ENCODE measurements at regions not wholly inside any gene's neighbourhood (a gene's known extent, or its start where the extent isn't known, plus 50 kb on each side); places are given as distances from the start of the nearest gene placed in this dataset.

DNA sequence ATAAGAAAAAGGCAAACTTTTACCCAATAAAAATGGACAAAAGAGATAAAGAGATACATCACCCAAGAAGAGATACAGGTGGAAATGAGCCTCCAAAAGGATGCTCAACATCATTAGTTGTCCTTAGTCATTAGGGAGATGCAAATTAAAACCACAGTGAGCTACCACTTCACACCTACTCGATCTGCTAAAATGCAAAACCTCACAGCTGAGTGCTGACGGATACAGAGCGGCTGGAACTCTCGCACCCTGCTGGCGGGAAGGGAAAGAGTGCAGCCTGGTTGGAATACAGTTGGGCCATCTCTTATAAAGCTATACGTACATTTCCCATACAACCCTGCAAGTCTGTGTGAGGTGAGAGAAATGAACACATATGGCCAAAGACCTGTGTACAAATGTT, 78.5 kb upstream of the PRR20G start:
- no peak overlapping the region for H2BK12ac ChIP-seq (ENCODE audit: low read length)
- H3K4ac ChIP-seq (ENCODE audit: low read length): no peak overlapping the region
- no CpG with 5 or more reads among the region's 6 CpGs for WGBS, 2 donors (ENCODE audit: extremely low coverage in 2 of 2, insufficient read length in 2 of 2, insufficient replicate concordance in 1 of 2)
- H2BK15ac ChIP-seq (ENCODE audit: low read length): no peak overlapping the region
- no peak overlapping the region for H3K9ac ChIP-seq (ENCODE audit: low read depth, low read length, poor library complexity)
- H3K18ac ChIP-seq (ENCODE audit: low read length): no peak overlapping the region
- H3K36me3 ChIP-seq (replicated peaks in 1 of 2; ENCODE audit: control insufficient read depth in 2 of 2, insufficient read depth in 2 of 2, low read length in 2 of 2): no peaks in the 10 kb centered on the region
- peaks cover 0 to 22% (median 1%) of the 10 kb centered on the region in 3 experiments for H3K27me3 ChIP-seq (ENCODE audit: control insufficient read depth in 3 of 3, insufficient read depth in 3 of 3, low read depth in 1 of 3, low read length in 3 of 3)
- H2BK5ac ChIP-seq (ENCODE audit: low read length): no peak overlapping the region
- no peak overlapping the region for H2AK5ac ChIP-seq (ENCODE audit: low read depth, low read length)
- no peak overlapping the region for H2BK120ac ChIP-seq (ENCODE audit: low read depth, low read length)
- no peaks in the 10 kb centered on the region for H3K79me1 ChIP-seq (ENCODE audit: low read depth, low read length)
- DNase-seq (ENCODE audit: low spot score): no peak
- no peak overlapping the region for H4K8ac ChIP-seq (ENCODE audit: low read depth, low read length)
- H3K23ac ChIP-seq (ENCODE audit: low read depth, low read length, poor library complexity): no peak overlapping the region
- no peak overlapping the region for H2AFZ ChIP-seq (ENCODE audit: low read length)
- no peak overlapping the region for H4K91ac ChIP-seq (ENCODE audit: low read depth, low read length, poor library complexity)
- H3K4me1 ChIP-seq (ENCODE audit: control insufficient read depth in 2 of 2, insufficient read depth in 1 of 2, low read depth in 1 of 2, low read length in 2 of 2): peaks cover 6 to 11% of the 10 kb centered on the region in 2 donors
- H3K4me2 ChIP-seq (ENCODE audit: insufficient read depth, low read length, poor library complexity, severe bottlenecking): no peak overlapping the region
- H3K27ac ChIP-seq (replicated peaks; ENCODE audit: low read length): no peak overlapping the region
- H3K4me3 ChIP-seq (ENCODE audit: low read length in 2 of 2): no peak overlapping the region
- H3K9me3 ChIP-seq (replicated peaks in 1 of 2; ENCODE audit: control insufficient read depth in 2 of 2, insufficient read depth in 1 of 2, low read depth in 1 of 2, low read length in 2 of 2): no peaks in the 10 kb centered on the region
- no peak overlapping the region for H3K14ac ChIP-seq (ENCODE audit: low read length)

DNA sequence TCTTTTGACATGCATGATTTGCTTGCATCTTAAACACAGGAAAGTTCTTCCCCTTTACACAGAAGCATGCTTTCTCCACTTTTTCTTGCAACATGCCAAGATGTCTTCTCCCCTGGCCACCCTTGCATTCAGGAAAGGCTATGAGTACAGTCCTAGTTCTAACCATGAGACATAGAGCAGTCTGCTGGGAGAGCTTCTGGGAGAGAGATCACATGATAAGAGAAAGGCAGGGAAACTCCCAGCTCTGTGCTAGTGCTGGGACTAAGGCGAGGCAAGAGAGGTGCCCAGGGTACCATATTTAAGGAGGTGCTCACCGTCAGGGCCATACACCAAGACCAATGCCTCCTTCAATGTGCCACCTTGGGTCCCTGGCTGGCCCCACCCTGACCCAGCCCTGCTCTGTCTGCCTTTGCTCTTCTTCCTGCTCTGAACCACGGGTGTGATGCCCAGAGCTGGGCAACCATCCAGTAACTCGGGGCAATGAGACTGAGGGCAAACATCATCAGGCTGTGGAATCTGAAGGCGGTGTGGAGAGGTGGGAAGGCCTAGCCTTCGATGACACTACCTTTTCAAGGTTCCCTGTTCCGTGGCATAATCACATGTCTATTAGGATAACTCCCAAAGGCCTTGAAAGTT, 77.4 kb upstream of the PRR20G start:
- Histone ChIP-seq H2BK120ac (ENCODE audit: low read depth, low read length) (no peak overlapping the region), H2BK15ac (ENCODE audit: low read length) (no peak overlapping the region), H4K91ac (ENCODE audit: low read depth, low read length, poor library complexity) (no peak overlapping the region), H3K27me3 (ENCODE audit: control insufficient read depth in 3 of 3, insufficient read depth in 3 of 3, low read depth in 1 of 3, low read length in 3 of 3) (peaks cover 0 to 22% (median 1%) of the 10 kb centered on the region in 3 experiments), H3K4ac (ENCODE audit: low read length) (no peak overlapping the region), H3K23ac (ENCODE audit: low read depth, low read length, poor library complexity) (no peak overlapping the region), H2AFZ (ENCODE audit: low read length) (no peak overlapping the region), H3K4me2 (ENCODE audit: insufficient read depth, low read length, poor library complexity, severe bottlenecking) (no peak overlapping the region), H3K18ac (ENCODE audit: low read length) (no peak overlapping the region), H3K14ac (ENCODE audit: low read length) (no peak overlapping the region), H3K4me1 (ENCODE audit: control insufficient read depth in 2 of 2, insufficient read depth in 1 of 2, low read depth in 1 of 2, low read length in 2 of 2) (peaks cover 2 to 11% of the 10 kb centered on the region in 2 donors), H2BK12ac (ENCODE audit: low read length) (no peak overlapping the region), H3K4me3 (ENCODE audit: low read length in 2 of 2) (no peak overlapping the region), H2AK5ac (ENCODE audit: low read depth, low read length) (no peak overlapping the region), H3K9me3 (replicated peaks in 1 of 2; ENCODE audit: control insufficient read depth in 2 of 2, insufficient read depth in 1 of 2, low read depth in 1 of 2, low read length in 2 of 2) (no peaks in the 10 kb centered on the region), H3K9ac (ENCODE audit: low read depth, low read length, poor library complexity) (no peak overlapping the region), H3K27ac (replicated peaks; ENCODE audit: low read length) (no peak overlapping the region), H2BK5ac (ENCODE audit: low read length) (no peak overlapping the region), H3K36me3 (replicated peaks in 1 of 2; ENCODE audit: control insufficient read depth in 2 of 2, insufficient read depth in 2 of 2, low read length in 2 of 2) (no peaks in the 10 kb centered on the region), H3K79me1 (ENCODE audit: low read depth, low read length) (no peaks in the 10 kb centered on the region), H4K8ac (ENCODE audit: low read depth, low read length) (no peak overlapping the region)
- no peak for DNase-seq (ENCODE audit: low spot score)
- no CpG with 5 or more reads among the region's 7 CpGs for WGBS, 2 donors (ENCODE audit: extremely low coverage in 2 of 2, insufficient read length in 2 of 2, insufficient replicate concordance in 1 of 2)

DNA sequence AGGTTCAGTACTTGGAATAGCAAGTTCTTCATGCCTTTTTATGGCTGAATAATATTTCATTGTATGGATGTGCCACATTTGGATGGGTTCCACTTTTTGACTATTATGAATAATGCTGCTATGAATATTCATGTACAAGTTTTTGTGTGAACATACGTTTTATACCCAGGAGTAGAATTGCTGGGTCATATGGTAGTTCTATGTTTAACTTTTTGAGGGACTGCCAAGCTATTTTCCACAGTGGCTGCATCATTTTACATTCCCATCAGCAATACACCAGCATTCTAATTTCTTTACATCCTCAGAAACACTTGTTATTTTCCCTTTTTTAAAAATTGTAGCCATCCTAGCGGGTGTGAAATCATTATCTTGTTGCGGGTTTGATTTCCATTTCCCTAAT, 76.0 kb upstream of the PRR20G start:
- no peak overlapping the region for H2BK120ac ChIP-seq (ENCODE audit: low read depth, low read length)
- H3K9me3 ChIP-seq (replicated peaks in 1 of 2; ENCODE audit: control insufficient read depth in 2 of 2, insufficient read depth in 1 of 2, low read depth in 1 of 2, low read length in 2 of 2): no peaks in the 10 kb centered on the region
- no peak overlapping the region for H3K14ac ChIP-seq (ENCODE audit: low read length)
- H3K36me3 ChIP-seq (replicated peaks in 1 of 2; ENCODE audit: control insufficient read depth in 2 of 2, insufficient read depth in 2 of 2, low read length in 2 of 2): no peaks in the 10 kb centered on the region
- H2BK15ac ChIP-seq (ENCODE audit: low read length): no peak overlapping the region
- no peak overlapping the region for H2BK12ac ChIP-seq (ENCODE audit: low read length)
- no peak overlapping the region for H2AK5ac ChIP-seq (ENCODE audit: low read depth, low read length)
- H3K4me2 ChIP-seq (ENCODE audit: insufficient read depth, low read length, poor library complexity, severe bottlenecking): no peak overlapping the region
- H4K91ac ChIP-seq (ENCODE audit: low read depth, low read length, poor library complexity): no peak overlapping the region
- H3K27ac ChIP-seq (replicated peaks; ENCODE audit: low read length): no peak overlapping the region
- H3K4ac ChIP-seq (ENCODE audit: low read length): no peak overlapping the region
- H3K18ac ChIP-seq (ENCODE audit: low read length): no peak overlapping the region
- H2AFZ ChIP-seq (ENCODE audit: low read length): no peak overlapping the region
- peaks cover 0 to 14% (median 1%) of the 10 kb centered on the region in 3 experiments for H3K27me3 ChIP-seq (ENCODE audit: control insufficient read depth in 3 of 3, insufficient read depth in 3 of 3, low read depth in 1 of 3, low read length in 3 of 3)
- H3K79me1 ChIP-seq (ENCODE audit: low read depth, low read length): no peaks in the 10 kb centered on the region
- H3K23ac ChIP-seq (ENCODE audit: low read depth, low read length, poor library complexity): no peak overlapping the region
- no peak overlapping the region for H3K9ac ChIP-seq (ENCODE audit: low read depth, low read length, poor library complexity)
- WGBS, 2 donors (ENCODE audit: extremely low coverage in 2 of 2, insufficient read length in 2 of 2, insufficient replicate concordance in 1 of 2): no CpG with 5 or more reads among the region's 3 CpGs
- H3K4me1 ChIP-seq (ENCODE audit: control insufficient read depth in 2 of 2, insufficient read depth in 1 of 2, low read depth in 1 of 2, low read length in 2 of 2): peaks cover 2 to 7% of the 10 kb centered on the region in 2 donors
- no peak overlapping the region for H4K8ac ChIP-seq (ENCODE audit: low read depth, low read length)
- no peak for DNase-seq (ENCODE audit: low spot score)
- no peak overlapping the region for H2BK5ac ChIP-seq (ENCODE audit: low read length)
- H3K4me3 ChIP-seq (ENCODE audit: low read length in 2 of 2): no peak overlapping the region

GRCh38 chr3:127363171-127363570, 75.3 kb upstream of the PRR20G start:
- Histone ChIP-seq H4K91ac (ENCODE audit: low read depth, low read length, poor library complexity) (no peak overlapping the region), H3K27me3 (ENCODE audit: control insufficient read depth in 3 of 3, insufficient read depth in 3 of 3, low read depth in 1 of 3, low read length in 3 of 3) (peaks cover 0 to 8% (median 1%) of the 10 kb centered on the region in 3 experiments), H3K14ac (ENCODE audit: low read length) (no peak overlapping the region)

More at GRCh38 chr3:127363171-127363570, 75.3 kb upstream of the PRR20G start:
- Histone ChIP-seq H3K36me3 (replicated peaks in 1 of 2; ENCODE audit: control insufficient read depth in 2 of 2, insufficient read depth in 2 of 2, low read length in 2 of 2) (no peaks in the 10 kb centered on the region), H3K9ac (ENCODE audit: low read depth, low read length, poor library complexity) (no peak overlapping the region), H4K8ac (ENCODE audit: low read depth, low read length) (no peak overlapping the region), H2BK5ac (ENCODE audit: low read length) (no peak overlapping the region), H3K79me1 (ENCODE audit: low read depth, low read length) (no peaks in the 10 kb centered on the region), H3K23ac (ENCODE audit: low read depth, low read length, poor library complexity) (no peak overlapping the region), H3K4me3 (ENCODE audit: low read length in 2 of 2) (peak overlapping the region in 1 of 2 donors; percentile 22), H3K4me1 (ENCODE audit: control insufficient read depth in 2 of 2, insufficient read depth in 1 of 2, low read depth in 1 of 2, low read length in 2 of 2) (peaks cover under 1% of the 10 kb centered on the region in 2 donors), H3K4ac (ENCODE audit: low read length) (no peak overlapping the region), H2AFZ (ENCODE audit: low read length) (no peak overlapping the region), H2BK120ac (ENCODE audit: low read depth, low read length) (no peak overlapping the region), H3K27ac (replicated peaks; ENCODE audit: low read length) (no peak overlapping the region), H2AK5ac (ENCODE audit: low read depth, low read length) (peak overlapping the region; percentile 11), H3K4me2 (ENCODE audit: insufficient read depth, low read length, poor library complexity, severe bottlenecking) (no peak overlapping the region), H3K9me3 (replicated peaks in 1 of 2; ENCODE audit: control insufficient read depth in 2 of 2, insufficient read depth in 1 of 2, low read depth in 1 of 2, low read length in 2 of 2) (peaks cover 0 to 4% of the 10 kb centered on the region in 2 donors), H3K18ac (ENCODE audit: low read length) (no peak overlapping the region), H2BK12ac (ENCODE audit: low read length) (no peak overlapping the region), H2BK15ac (ENCODE audit: low read length) (no peak overlapping the region)
- no CpG with 5 or more reads among the region's 13 CpGs for WGBS, 2 donors (ENCODE audit: extremely low coverage in 2 of 2, insufficient read length in 2 of 2, insufficient replicate concordance in 1 of 2)
- DNase-seq (ENCODE audit: low spot score): no peak

All from neuronal stem cell (in vitro differentiated cells).